ENCODE measurements at regions not wholly inside any gene's neighbourhood (a gene's known extent, or its start where the extent isn't known, plus 50 kb on each side); places are given as distances from the start of the nearest gene placed in this dataset.
"Not testable (repeated sequence)": the region's sequence is repeated elsewhere in the genome, so short reads cannot be mapped to it uniquely, and the experiment has no call there.

GRCh38 chr6:76984572-76984971 is 478.7 kb downstream of the HTR1B start:
- no peak for DNase-seq (ENCODE audit: low spot score)
- Histone ChIP-seq H3K27ac (no peak overlapping the region), H3K4me3 (no peak overlapping the region), H3K79me2 (no peaks in the 10 kb centered on the region), H4K20me1 (ENCODE audit: insufficient read depth, poor library complexity, severe bottlenecking) (no peaks in the 10 kb centered on the region), H3K9me2 (replicated peaks; ENCODE audit: insufficient read depth) (no peaks in the 10 kb centered on the region), H3K4me2 (no peak overlapping the region), H3K36me3 (replicated peaks; ENCODE audit: insufficient read depth, low read depth) (no peaks in the 10 kb centered on the region), H3K9me3 (ENCODE audit: low read depth) (no peaks in the 10 kb centered on the region), H2AFZ (no peak overlapping the region), H3K27me3 (no peaks in the 10 kb centered on the region), H3K4me1 (ENCODE audit: insufficient read depth) (no peaks in the 10 kb centered on the region)
- TF ChIP-seq EZH2phosphoT487 (IDR thresholded peaks at IDR 0.05; ENCODE audit: low read depth, severe bottlenecking, unreplicated experiment) (no peak), CTCF (IDR thresholded peaks at IDR 0.05; ENCODE audit: poor library complexity) (no peak), EZH2 (IDR thresholded peaks at IDR 0.05; ENCODE audit: borderline replicate concordance) (no peak)

- Histone ChIP-seq H3K9me3 (ENCODE audit: low read depth) (no peaks in the 10 kb centered on the region), H2AFZ (no peak overlapping the region), H3K27ac (no peak overlapping the region), H3K4me2 (no peak overlapping the region), H4K20me1 (ENCODE audit: insufficient read depth, poor library complexity, severe bottlenecking) (no peaks in the 10 kb centered on the region), H3K36me3 (replicated peaks; ENCODE audit: insufficient read depth, low read depth) (no peaks in the 10 kb centered on the region), H3K9me2 (replicated peaks; ENCODE audit: insufficient read depth) (no peaks in the 10 kb centered on the region), H3K4me1 (ENCODE audit: insufficient read depth) (no peaks in the 10 kb centered on the region), H3K4me3 (no peak overlapping the region), H3K27me3 (no peaks in the 10 kb centered on the region), H3K79me2 (no peaks in the 10 kb centered on the region)
- no peak for TF ChIP-seq EZH2 (IDR thresholded peaks at IDR 0.05; ENCODE audit: borderline replicate concordance)
- TF ChIP-seq EZH2phosphoT487 (IDR thresholded peaks at IDR 0.05; ENCODE audit: low read depth, severe bottlenecking, unreplicated experiment): no peak
- TF ChIP-seq CTCF (IDR thresholded peaks at IDR 0.05; ENCODE audit: poor library complexity): no peak
- DNase-seq (ENCODE audit: low spot score): no peak
- WGBS (ENCODE audit: low lambda C conversion rate, missing lambda C conversion rate): 96% methylated on average over 3 of the region's 3 CpGs
Measured at GRCh38 chr6:76982476-76983199, 480.7 kb downstream of the HTR1B start.

GRCh38 chr6:76972474-76972873 is 490.8 kb downstream of the HTR1B start:
- no peak overlapping the region for H3K4me2 ChIP-seq
- no peak overlapping the region for H3K27ac ChIP-seq
- H3K36me3 ChIP-seq (replicated peaks; ENCODE audit: insufficient read depth, low read depth): no peaks in the 10 kb centered on the region
- TF ChIP-seq EZH2phosphoT487 (IDR thresholded peaks at IDR 0.05; ENCODE audit: low read depth, severe bottlenecking, unreplicated experiment) (no peak), EZH2 (IDR thresholded peaks at IDR 0.05; ENCODE audit: borderline replicate concordance) (no peak), CTCF (IDR thresholded peaks at IDR 0.05; ENCODE audit: poor library complexity) (no peak)
- no peaks in the 10 kb centered on the region for H3K9me3 ChIP-seq (ENCODE audit: low read depth)
- H3K27me3 ChIP-seq: no peaks in the 10 kb centered on the region
- H3K79me2 ChIP-seq: no peaks in the 10 kb centered on the region
- H2AFZ ChIP-seq: no peak overlapping the region
- H4K20me1 ChIP-seq (ENCODE audit: insufficient read depth, poor library complexity, severe bottlenecking): no peaks in the 10 kb centered on the region
- H3K4me1 ChIP-seq (ENCODE audit: insufficient read depth): no peaks in the 10 kb centered on the region
- no peak for DNase-seq (ENCODE audit: low spot score)
- H3K9me2 ChIP-seq (replicated peaks; ENCODE audit: insufficient read depth): no peaks in the 10 kb centered on the region
- H3K4me3 ChIP-seq: no peak overlapping the region

GRCh38 chr6:76959177-76959576 is 504.1 kb downstream of the HTR1B start:
- 90% methylated on average over 15 of the region's 15 CpGs for WGBS (ENCODE audit: low lambda C conversion rate, missing lambda C conversion rate)
- H3K4me2 ChIP-seq: not testable (repeated sequence)

More at GRCh38 chr6:76959177-76959576, 504.1 kb downstream of the HTR1B start:
- not testable (repeated sequence) for H3K4me1 ChIP-seq (ENCODE audit: insufficient read depth); H3K9me2 ChIP-seq (replicated peaks; ENCODE audit: insufficient read depth); DNase-seq (ENCODE audit: low spot score); H4K20me1 ChIP-seq (ENCODE audit: insufficient read depth, poor library complexity, severe bottlenecking); H3K27ac ChIP-seq; H3K4me3 ChIP-seq; H3K9me3 ChIP-seq (ENCODE audit: low read depth); H3K27me3 ChIP-seq; H3K36me3 ChIP-seq (replicated peaks; ENCODE audit: insufficient read depth, low read depth); H2AFZ ChIP-seq; H3K79me2 ChIP-seq

Data from hepatocyte (in vitro differentiated cells).